ENCODE measurements at regions not wholly inside any gene's neighbourhood (a gene's known extent, or its start where the extent isn't known, plus 50 kb on each side); places are given as distances from the start of the nearest gene placed in this dataset.
"Not testable (repeated sequence)": the region's sequence is repeated elsewhere in the genome, so short reads cannot be mapped to it uniquely, and the experiment has no call there.

DNA sequence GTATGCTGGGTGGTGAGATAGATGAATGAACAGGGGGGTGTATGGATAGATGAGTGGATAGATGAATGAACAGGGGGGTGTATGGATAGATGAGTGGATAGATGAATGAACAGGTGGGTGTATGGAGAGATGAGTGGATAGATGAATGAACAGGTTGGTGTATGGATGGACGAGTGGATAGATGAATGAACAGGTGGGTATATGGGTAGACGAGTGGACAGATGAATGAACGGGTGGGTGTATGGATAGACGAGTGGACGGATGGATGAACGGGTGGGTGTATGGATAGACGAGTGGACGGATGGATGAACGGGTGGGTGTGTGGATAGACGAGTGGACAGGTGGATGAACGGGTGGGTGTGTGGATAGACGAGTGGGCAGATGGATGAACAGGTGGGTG is 110.3 kb upstream of the ZNF469 start:
- TF ChIP-seq, protein P1, sequence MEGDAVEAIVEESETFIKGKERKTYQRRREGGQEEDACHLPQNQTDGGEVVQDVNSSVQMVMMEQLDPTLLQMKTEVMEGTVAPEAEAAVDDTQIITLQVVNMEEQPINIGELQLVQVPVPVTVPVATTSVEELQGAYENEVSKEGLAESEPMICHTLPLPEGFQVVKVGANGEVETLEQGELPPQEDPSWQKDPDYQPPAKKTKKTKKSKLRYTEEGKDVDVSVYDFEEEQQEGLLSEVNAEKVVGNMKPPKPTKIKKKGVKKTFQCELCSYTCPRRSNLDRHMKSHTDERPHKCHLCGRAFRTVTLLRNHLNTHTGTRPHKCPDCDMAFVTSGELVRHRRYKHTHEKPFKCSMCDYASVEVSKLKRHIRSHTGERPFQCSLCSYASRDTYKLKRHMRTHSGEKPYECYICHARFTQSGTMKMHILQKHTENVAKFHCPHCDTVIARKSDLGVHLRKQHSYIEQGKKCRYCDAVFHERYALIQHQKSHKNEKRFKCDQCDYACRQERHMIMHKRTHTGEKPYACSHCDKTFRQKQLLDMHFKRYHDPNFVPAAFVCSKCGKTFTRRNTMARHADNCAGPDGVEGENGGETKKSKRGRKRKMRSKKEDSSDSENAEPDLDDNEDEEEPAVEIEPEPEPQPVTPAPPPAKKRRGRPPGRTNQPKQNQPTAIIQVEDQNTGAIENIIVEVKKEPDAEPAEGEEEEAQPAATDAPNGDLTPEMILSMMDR (IDR thresholded peaks at IDR 0.05; ENCODE audit: extremely low read depth in 1 of 2, insufficient read depth in 1 of 2, low read depth in 1 of 2, low read length in 2 of 2): not testable (repeated sequence)
- not testable (repeated sequence) for TF ChIP-seq EZH2 (IDR thresholded peaks at IDR 0.05; ENCODE audit: borderline replicate concordance, low read depth, low read length, severe bottlenecking); JUN (IDR thresholded peaks at IDR 0.05; ENCODE audit: borderline replicate concordance, insufficient read depth, insufficient read length, low read depth); POLR2A (IDR thresholded peaks at IDR 0.05; ENCODE audit: low read depth, low read length); POLR2AphosphoS5 (IDR thresholded peaks at IDR 0.05; ENCODE audit: insufficient read depth, low read depth, low read length); MYC (IDR thresholded peaks at IDR 0.05; ENCODE audit: low read depth, low read length); GATA2 (IDR thresholded peaks at IDR 0.05; ENCODE audit: insufficient read depth, insufficient read length, low read depth, low read length); FOS (IDR thresholded peaks at IDR 0.05; ENCODE audit: borderline replicate concordance, insufficient read depth, low read length)
- TF ChIP-seq, protein P2, sequence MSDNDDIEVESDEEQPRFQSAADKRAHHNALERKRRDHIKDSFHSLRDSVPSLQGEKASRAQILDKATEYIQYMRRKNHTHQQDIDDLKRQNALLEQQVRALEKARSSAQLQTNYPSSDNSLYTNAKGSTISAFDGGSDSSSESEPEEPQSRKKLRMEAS (IDR thresholded peaks at IDR 0.05; ENCODE audit: insufficient read depth, insufficient read length): not testable (repeated sequence)
